Calu3 (cell line): ENCODE measurements at regions not wholly inside any gene's neighbourhood (a gene's known extent, or its start where the extent isn't known, plus 50 kb on each side); places are given as distances from the start of the nearest gene placed in this dataset.

Experiments
- BruUV-seq: library from RNA; stranded (reverse); fragments of 400-500 nt; replicated peaks from 2 replicates; lab custom pipeline; 2021; lab: Mats Ljungman, UMichigan
- CTCF ChIA-PET: fragments of 300-600 bp; sonication (Branson Sonifier 250); formaldehyde crosslinking; loops from one replicate; lab custom pipeline; 2022; ENCODE audit warnings: antibody characterized with exemption; lab: Charles Lee
- DNase-seq: peaks from one replicate; pipeline ENCODE4 v3.0.0; 2022
- H3K27ac Mint-ChIP-seq: one replicate; pipeline ENCODE4 v1.8.0; 2022; ENCODE audit warnings: mixed read lengths; ENCODE audit not compliant: unreplicated experiment
- H3K27me3 Mint-ChIP-seq: one replicate; pipeline ENCODE4 v1.8.0; 2022; ENCODE audit warnings: mixed read lengths; ENCODE audit not compliant: unreplicated experiment
- H3K36me3 Mint-ChIP-seq: one replicate; pipeline ENCODE4 v1.8.0; 2022; ENCODE audit warnings: mild to moderate bottlenecking, moderate library complexity, mixed read lengths; ENCODE audit not compliant: insufficient read depth, unreplicated experiment
- H3K4me1 Mint-ChIP-seq: one replicate; pipeline ENCODE4 v1.8.0; 2022; ENCODE audit warnings: mild to moderate bottlenecking, low read depth, mixed read lengths; ENCODE audit not compliant: unreplicated experiment
- H3K4me3 Mint-ChIP-seq: one replicate; pipeline ENCODE4 v1.8.0; 2022; ENCODE audit warnings: mild to moderate bottlenecking, low read depth, moderate library complexity, mixed read lengths; ENCODE audit not compliant: unreplicated experiment
- H3K9me3 Mint-ChIP-seq: one replicate; pipeline ENCODE4 v1.8.0; 2022; ENCODE audit warnings: low read depth, mixed read lengths; ENCODE audit not compliant: unreplicated experiment
- intact Hi-C: fragments of 100-400 bp; cut with micrococcal nuclease; formaldehyde crosslinking; loops from one replicate; pipeline ENCODE4 v1.10.0; 2022; ENCODE audit not compliant: unreplicated experiment
- TF ChIP-seq, protein P1 (sequence below): fragments of 200-600 bp; IDR thresholded peaks from one replicate; pipeline ENCODE4 v1.8.0; 2022; ENCODE audit warnings: antibody characterized with exemption; ENCODE audit not compliant: unreplicated experiment

DNA sequence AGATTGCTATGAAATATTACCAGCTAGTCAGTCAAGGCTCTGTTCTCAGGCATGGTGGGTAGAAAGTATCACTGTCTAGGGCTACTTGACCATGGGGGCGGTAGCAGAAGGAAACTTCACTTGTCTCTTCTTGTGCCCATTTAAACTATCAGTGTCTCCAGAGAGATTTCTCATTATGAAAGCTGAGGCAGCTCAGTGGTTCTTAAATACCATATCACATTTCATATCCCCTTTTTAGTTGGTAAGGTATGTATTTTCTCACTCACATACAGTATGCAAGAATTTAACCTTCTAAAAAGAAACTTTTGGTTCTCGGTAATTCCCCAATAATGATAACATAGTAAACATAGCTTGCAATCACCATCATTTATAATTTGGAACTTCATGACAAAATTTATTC is 1180.0 kb upstream of the TENM4 start:
- no peak for DNase-seq
- H3K36me3 Mint-ChIP-seq = no peaks in the 10 kb centered on the region
- no peaks in the 10 kb centered on the region for H3K27me3 Mint-ChIP-seq
- intact Hi-C loops = no loop called here
- H3K9me3 Mint-ChIP-seq = no peaks in the 10 kb centered on the region
- TF ChIP-seq, protein P1, sequence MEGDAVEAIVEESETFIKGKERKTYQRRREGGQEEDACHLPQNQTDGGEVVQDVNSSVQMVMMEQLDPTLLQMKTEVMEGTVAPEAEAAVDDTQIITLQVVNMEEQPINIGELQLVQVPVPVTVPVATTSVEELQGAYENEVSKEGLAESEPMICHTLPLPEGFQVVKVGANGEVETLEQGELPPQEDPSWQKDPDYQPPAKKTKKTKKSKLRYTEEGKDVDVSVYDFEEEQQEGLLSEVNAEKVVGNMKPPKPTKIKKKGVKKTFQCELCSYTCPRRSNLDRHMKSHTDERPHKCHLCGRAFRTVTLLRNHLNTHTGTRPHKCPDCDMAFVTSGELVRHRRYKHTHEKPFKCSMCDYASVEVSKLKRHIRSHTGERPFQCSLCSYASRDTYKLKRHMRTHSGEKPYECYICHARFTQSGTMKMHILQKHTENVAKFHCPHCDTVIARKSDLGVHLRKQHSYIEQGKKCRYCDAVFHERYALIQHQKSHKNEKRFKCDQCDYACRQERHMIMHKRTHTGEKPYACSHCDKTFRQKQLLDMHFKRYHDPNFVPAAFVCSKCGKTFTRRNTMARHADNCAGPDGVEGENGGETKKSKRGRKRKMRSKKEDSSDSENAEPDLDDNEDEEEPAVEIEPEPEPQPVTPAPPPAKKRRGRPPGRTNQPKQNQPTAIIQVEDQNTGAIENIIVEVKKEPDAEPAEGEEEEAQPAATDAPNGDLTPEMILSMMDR = no peak
- H3K4me3 Mint-ChIP-seq = no peak overlapping the region
- no peak overlapping the region for H3K27ac Mint-ChIP-seq
- BruUV-seq = no TSS peak
- H3K4me1 Mint-ChIP-seq = peaks cover 9% of the 10 kb centered on the region
- CTCF ChIA-PET = no interaction called here

DNA sequence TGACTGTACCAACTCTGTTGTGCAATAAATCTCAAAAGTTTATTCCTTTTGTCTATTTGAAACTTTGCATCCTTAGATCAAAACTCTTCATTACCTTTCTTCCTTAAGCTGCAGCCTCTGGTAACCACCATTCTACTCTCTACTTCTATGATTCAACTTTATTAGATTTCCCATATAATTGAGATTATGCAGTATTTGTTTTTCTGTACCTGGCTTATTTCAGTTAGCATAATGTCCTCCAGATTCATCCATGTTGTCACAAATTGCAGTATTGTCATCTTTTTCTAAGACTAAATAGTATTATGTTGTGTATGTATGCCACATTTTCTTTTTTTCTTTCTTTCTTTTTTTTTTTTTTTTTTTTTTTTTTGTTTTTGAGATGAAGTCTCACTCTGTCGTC is 1176.3 kb upstream of the TENM4 start:
- TF ChIP-seq, protein P1 = no peak
- CTCF ChIA-PET = no interaction called here
- no peaks in the 10 kb centered on the region for H3K36me3 Mint-ChIP-seq
- H3K9me3 Mint-ChIP-seq = peaks cover 7% of the 10 kb centered on the region
- no peaks in the 10 kb centered on the region for H3K27me3 Mint-ChIP-seq
- no peak overlapping the region for H3K4me3 Mint-ChIP-seq
- no peak for DNase-seq
- BruUV-seq = no TSS peak
- H3K27ac Mint-ChIP-seq = no peak overlapping the region
- H3K4me1 Mint-ChIP-seq = peaks cover under 1% of the 10 kb centered on the region
- intact Hi-C loops = no loop called here

DNA sequence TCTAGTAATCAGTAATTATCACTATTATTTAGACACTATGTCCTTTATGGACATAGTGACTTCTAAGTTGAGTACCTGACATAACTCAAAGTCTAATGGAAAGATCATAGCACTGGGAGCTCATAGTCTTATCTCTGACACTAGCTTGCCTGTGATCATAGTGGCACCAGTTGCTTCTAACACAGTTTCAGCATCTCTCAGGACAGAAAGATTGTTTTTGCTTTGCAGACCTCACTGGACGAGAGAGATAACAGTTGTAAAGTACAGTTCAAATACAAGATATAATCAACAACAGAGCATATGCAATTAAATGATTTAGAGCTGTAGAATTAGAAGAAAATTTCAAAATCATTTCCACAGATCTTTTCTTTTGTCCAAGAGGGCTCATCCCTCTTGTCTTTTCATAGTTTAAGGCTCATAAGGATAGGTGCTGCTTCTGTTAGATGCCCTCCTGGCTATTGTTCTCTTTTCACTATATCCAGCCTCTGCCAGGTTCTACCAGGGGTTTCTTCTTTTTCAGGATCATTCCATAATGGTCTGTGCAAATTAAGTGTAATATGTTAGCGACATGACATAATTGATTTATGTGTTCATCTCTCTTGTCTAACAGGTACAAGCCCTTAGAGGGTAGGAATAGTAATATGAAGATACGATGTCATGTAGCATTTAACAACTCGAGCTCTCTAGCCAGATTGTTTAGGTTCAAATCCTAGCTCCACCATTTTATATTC is 1175.4 kb upstream of the TENM4 start:
- Mint-ChIP-seq H3K9me3 (peaks cover 7% of the 10 kb centered on the region), H3K36me3 (no peaks in the 10 kb centered on the region), H3K27me3 (no peaks in the 10 kb centered on the region), H3K27ac (no peak overlapping the region), H3K4me3 (no peak overlapping the region), H3K4me1 (no peaks in the 10 kb centered on the region)
- DNase-seq = no peak
- CTCF ChIA-PET = no interaction called here
- intact Hi-C loops = no loop called here
- TF ChIP-seq, protein P1 = no peak
- BruUV-seq = no TSS peak

DNA sequence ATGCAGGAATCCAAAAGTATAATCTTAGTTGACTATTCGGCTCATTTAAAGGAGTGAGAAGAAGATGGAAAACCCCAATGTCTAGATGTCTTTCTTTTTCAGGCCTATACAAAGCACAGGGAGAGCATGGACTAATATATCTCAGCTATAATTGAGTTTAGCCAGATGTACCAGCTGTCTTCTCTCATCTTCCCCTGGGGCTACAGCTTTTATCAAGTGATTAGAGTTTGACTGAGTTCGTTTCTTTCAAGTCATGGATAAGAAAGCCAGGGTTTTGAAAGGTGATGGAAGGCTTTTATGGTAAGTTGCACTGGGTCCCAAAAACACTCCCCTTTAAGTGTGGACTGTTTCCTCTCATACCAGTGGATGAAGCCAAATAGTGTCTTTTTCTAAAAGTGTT is 1172.8 kb upstream of the TENM4 start:
- H3K27ac Mint-ChIP-seq = no peak overlapping the region
- DNase-seq = no peak
- H3K36me3 Mint-ChIP-seq = no peaks in the 10 kb centered on the region
- BruUV-seq = no TSS peak
- no peaks in the 10 kb centered on the region for H3K27me3 Mint-ChIP-seq
- no peaks in the 10 kb centered on the region for H3K4me1 Mint-ChIP-seq
- peaks cover 13% of the 10 kb centered on the region for H3K9me3 Mint-ChIP-seq
- CTCF ChIA-PET = no interaction called here
- intact Hi-C loops = no loop called here
- TF ChIP-seq, protein P1 = no peak
- no peak overlapping the region for H3K4me3 Mint-ChIP-seq
